SK-N-MC (cell line): ENCODE measurements at regions not wholly inside any gene's neighbourhood (a gene's known extent, or its start where the extent isn't known, plus 50 kb on each side); places are given as distances from the start of the nearest gene placed in this dataset.

Source experiments
- EZH2 ChIP-seq: fragments of 200-600 bp; sonication (generic); IDR thresholded peaks from one replicate; pipeline ENCODE4 v1.6.1; 2017; ENCODE audit warnings: antibody characterized with exemption
- FOXP2 ChIP-seq: optimal IDR thresholded peaks from 2 replicates; pipeline ENCODE3; 2011; ENCODE audit warnings: mild to moderate bottlenecking, moderate library complexity; ENCODE audit not compliant: insufficient read depth; ENCODE audit errors: extremely low read length, control extremely low read depth
- POLR2AphosphoS5 ChIP-seq: IDR thresholded peaks from 2 replicates; pipeline ENCODE4 v1.6.1; 2012; ENCODE audit warnings: mild to moderate bottlenecking, low read depth, low read length, borderline replicate concordance

- TF ChIP-seq POLR2AphosphoS5, result no peak
- no peak for TF ChIP-seq EZH2
- TF ChIP-seq FOXP2, result no peak
These were observed 97.8 kb upstream of the TMEM168 start for GRCh38 chr7:112887976-112888375.
